HG02763 (cell line): ENCODE measurements at regions not wholly inside any gene's neighbourhood (a gene's known extent, or its start where the extent isn't known, plus 50 kb on each side); places are given as distances from the start of the nearest gene placed in this dataset.
"Not testable (repeated sequence)": the region's sequence is repeated elsewhere in the genome, so short reads cannot be mapped to it uniquely, and the experiment has no call there.

Experiments used
- ATAC-seq: cut with Tn5 transposase; IDR thresholded peaks from one replicate; pipeline ENCODE4 v1.9.1; 2021; ENCODE audit warnings: mild to moderate bottlenecking, moderate library complexity; ENCODE audit not compliant: unreplicated experiment

- ATAC-seq: no peak
Observed at GRCh38 chr5:28917631-28918030, 1879.2 kb upstream of the CDH9 start.

DNA sequence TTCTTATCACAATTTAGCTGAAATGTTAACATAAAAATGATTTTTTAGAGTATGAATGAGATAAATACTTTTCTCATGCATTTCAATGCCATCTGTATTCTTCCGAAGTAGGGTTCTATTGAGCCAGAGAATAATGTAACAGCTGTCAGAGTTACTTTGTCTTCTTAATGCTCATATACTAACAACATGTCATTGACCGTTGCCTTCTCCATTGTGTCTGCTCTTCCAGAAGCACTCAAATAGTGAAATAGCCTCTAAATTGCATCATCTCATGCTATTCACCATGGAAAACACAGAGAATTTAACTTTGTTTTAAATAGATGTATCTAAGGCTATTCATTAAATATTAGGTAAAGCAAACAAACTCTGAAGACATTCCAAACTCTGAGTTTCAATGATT lies 1875.9 kb upstream of the CDH9 start:
- ATAC-seq: no peak

- no peak for ATAC-seq
Observed at GRCh38 chr5:28903643-28904042, 1865.3 kb upstream of the CDH9 start.

DNA sequence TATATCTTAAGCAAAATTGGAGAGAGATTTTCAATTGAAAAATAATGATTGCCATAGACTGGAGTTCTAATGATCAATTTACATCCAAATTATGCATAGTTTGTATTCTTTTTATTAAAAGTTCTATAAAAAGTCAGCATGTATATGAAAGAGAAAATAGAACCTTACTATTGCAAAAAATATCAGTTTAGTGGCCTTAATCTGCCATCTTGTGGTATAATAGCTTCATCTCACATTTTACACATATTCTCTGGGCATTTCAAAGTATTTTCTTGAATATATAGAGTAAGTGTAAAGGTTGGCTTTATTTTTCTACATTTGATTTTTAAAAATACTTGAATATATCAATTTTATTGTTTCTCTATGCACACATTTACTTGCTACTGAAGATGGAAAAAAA lies 1858.6 kb upstream of the CDH9 start:
- ATAC-seq: no peak

DNA sequence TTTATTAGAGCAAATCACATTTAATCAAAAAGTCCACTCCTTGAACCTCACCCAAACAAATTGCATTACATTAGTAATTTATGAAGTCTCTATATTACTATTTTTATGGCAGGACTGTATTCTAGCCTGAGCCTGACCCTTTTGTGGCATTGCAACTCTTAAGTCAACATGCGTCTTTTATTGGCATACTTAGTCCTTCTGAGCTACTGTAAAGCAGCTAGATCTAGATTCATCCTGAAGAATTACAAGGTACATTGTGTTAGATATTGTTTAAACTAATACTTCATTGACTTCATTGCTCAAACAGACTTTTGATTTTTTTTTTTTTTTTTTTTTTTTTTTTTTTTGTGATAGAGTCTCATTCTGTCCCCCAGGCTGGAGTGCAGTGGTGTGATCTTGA lies 1842.5 kb upstream of the CDH9 start:
- no peak for ATAC-seq

DNA sequence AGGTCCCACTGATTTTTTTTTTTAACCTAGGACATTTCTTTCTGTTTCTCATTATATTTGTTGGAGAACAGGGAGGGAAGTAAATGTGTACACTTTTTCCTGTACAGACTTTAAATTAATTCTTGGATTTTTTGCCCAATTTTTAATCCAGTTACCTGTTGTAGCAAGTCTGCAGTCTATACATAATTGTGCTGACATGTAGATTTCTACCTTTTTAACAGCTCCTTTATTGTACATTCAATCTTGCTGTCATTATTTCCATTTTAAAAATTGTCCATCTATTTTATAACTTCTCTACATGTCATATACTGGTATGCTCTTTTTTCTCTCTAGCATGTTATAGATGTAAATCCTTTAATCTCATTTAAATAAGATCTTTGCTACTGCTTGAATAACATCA lies 1838.7 kb upstream of the CDH9 start:
- ATAC-seq: no peak

GRCh38 chr5:28864006-28864405 lies 1825.6 kb upstream of the CDH9 start:
- no peak for ATAC-seq

GRCh38 chr5:28862860-28863196 lies 1824.4 kb upstream of the CDH9 start:
- ATAC-seq: no peak

DNA sequence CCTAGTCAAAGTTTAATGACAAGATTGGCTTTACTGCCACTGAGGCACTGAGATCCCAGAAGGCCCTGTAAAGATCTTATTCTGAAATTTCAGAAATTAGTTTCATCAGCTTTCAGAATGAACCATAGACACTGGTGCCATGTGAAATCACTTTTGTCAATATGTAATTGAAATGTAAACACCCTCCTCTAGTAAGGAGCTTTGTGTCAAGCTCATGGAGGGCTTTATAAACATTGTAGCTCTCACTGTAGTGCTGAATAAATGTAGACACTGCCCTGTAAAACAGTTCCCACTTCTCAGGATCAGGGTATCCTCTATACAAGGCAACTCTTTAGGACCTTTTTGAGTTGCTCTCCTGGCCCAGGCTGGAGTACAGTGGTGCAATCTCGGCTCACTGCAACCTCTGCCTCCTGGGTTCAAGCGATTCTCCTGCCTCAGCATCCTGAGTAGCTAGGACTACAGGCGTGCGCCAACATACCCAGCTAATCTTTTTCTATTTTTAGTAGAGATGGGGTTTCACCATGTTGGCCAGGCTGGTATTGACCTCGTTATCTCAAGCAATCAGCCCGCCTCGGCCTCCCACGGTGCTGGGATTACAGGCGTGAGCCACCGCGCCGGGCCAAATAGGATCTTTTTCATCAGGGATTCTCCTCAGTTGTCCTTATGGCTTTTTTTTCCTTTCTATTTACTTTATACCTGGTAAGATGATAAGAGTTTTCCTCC lies 1823.9 kb upstream of the CDH9 start:
- no peak for ATAC-seq

DNA sequence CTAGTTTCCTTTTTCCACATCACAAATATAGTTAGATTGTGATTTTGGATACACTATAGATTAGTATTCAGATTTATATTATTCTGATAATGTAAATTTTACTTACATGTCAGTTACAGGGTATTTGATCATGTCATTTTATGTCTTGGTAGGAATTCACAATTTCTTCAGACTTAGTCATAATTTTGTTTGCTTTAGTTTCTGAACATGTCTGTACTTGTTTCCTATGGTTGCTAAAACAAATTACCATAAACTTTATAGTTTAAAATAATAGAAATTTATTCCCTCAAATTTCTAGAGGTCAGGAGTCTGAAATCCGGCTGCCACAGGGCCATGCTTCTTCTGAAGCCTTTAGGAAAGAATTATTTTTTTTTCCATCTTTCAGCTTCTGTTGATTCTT lies 1817.2 kb upstream of the CDH9 start:
- no peak for ATAC-seq

DNA sequence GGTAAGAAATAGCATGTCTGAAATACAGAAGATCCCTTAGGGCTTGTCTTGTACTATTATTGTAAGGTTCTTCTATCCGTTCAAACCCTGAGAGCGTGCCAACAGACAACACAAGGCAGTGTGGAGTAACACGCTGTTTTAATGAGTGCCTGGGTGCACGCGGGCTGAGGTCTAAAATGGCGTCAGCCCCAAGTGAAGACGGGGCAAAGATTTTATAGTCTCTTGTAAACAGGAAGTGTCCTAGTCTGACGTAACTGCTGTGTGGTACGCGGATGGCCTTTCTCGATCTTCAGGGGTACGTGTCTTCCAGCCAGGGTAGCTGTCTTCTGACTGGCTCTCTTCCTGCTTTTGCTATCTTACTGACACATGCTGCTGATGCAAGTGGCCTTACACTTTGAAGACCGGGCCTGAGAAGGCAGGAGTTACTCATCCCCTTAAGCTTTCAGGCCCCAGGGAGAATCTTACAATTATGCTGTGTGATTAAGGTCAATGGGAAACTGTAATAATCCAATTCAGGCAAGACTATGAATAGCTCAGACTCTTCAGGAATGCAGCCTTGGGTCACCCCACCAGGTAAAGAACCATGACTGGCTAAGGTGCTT lies 1812.0 kb upstream of the CDH9 start:
- ATAC-seq: no peak

- ATAC-seq: no peak
Observed at GRCh38 chr5:28831042-28831441, 1792.7 kb upstream of the CDH9 start.

DNA sequence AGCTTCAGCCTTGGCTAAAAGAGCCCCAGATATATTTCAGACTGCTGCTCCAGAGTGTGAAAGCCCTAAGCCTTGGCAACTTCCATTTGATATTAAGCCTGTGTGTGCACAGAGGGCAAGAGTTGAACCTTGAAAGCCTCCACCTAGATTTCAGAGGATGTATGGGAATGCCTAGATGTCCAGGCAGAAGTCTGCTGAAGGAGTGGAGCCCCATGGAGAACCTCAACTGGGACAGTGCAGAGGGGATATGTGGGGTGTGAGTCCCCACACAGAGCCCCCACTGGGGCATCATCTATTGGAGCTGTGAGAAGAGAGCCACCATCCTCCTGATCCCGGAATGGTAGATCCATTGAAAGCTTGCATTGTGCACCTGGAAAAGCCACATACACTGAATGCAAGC lies 1784.8 kb upstream of the CDH9 start:
- no peak for ATAC-seq

DNA sequence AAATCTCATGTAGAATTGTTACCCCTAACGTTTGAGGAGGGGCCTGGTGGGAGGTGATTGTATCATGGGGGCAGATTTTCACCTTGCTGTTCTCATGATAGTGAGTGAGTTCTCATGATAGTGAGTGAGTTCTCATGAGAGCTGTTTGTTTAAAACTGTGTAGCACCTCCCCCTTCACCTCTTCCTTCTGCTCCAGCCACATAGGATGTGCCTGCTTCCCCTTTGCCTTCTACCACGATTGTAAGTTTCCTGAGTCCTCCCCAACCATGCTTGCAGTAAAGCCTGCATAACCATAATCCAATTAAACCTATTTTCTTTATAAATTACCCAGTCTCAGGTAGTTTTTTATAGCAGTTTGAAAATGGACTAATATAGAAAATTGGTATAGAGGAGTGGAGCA lies 1783.7 kb upstream of the CDH9 start:
- no peak for ATAC-seq

DNA sequence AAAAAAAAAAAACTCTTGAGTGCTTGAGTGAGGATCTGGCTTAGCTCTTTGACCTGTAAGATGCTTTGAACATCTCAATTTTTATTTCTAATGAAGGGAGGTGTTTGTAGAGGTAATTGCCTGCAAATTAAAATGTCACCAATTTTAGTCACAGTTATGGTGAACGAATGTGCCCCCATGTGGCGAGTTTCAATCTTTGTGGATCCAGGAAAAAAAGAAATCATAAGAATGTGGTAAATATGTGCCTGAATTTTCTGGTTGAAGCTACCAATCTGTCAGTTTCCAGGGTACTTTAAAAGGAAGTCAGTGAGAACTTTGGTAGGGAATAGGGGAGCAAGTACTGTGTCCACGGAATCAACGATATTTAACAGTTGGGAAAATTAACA lies 1772.4 kb upstream of the CDH9 start:
- no peak for ATAC-seq

GRCh38 chr5:28809811-28810750 lies 1771.7 kb upstream of the CDH9 start:
- ATAC-seq: no peak

GRCh38 chr5:28808967-28809810 lies 1770.8 kb upstream of the CDH9 start:
- ATAC-seq: no peak

GRCh38 chr5:28807195-28807729 lies 1768.9 kb upstream of the CDH9 start:
- no peak for ATAC-seq

- ATAC-seq: not testable (repeated sequence)
Observed at GRCh38 chr5:28799035-28799434, 1760.6 kb upstream of the CDH9 start.

GRCh38 chr5:28788954-28789353 lies 1750.6 kb upstream of the CDH9 start:
- no peak for ATAC-seq
